ENCODE measurements at regions not wholly inside any gene's neighbourhood (a gene's known extent, or its start where the extent isn't known, plus 50 kb on each side); places are given as distances from the start of the nearest gene placed in this dataset.
"Not testable (repeated sequence)": the region's sequence is repeated elsewhere in the genome, so short reads cannot be mapped to it uniquely, and the experiment has no call there.

- H3K4me3 Mint-ChIP-seq: peak overlapping the region; percentile 44
- H3K4me1 Mint-ChIP-seq (ENCODE audit: low read depth): peaks cover 33% of the 10 kb centered on the region
- H3K36me3 Mint-ChIP-seq: no peaks in the 10 kb centered on the region
- H3K9me3 Mint-ChIP-seq (ENCODE audit: low read depth): no peaks in the 10 kb centered on the region
- H3K27me3 Mint-ChIP-seq: no peaks in the 10 kb centered on the region
- peak overlapping the region; percentile 91 for H3K27ac Mint-ChIP-seq
Observed at GRCh38 chr1:182259229-182259872, 132.2 kb downstream of the GLUL start.

GRCh38 chr1:182257369-182258063, 134.1 kb downstream of the GLUL start:
- Mint-ChIP-seq H3K27ac (no peak overlapping the region), H3K4me1 (ENCODE audit: low read depth) (peaks cover 30% of the 10 kb centered on the region), H3K9me3 (ENCODE audit: low read depth) (no peaks in the 10 kb centered on the region), H3K36me3 (no peaks in the 10 kb centered on the region), H3K27me3 (no peaks in the 10 kb centered on the region), H3K4me3 (no peak overlapping the region)

GRCh38 chr1:182256931-182257330, 134.7 kb downstream of the GLUL start:
- H3K27me3 Mint-ChIP-seq: no peaks in the 10 kb centered on the region
- no peaks in the 10 kb centered on the region for H3K36me3 Mint-ChIP-seq
- H3K9me3 Mint-ChIP-seq (ENCODE audit: low read depth): no peaks in the 10 kb centered on the region
- peaks cover 25% of the 10 kb centered on the region for H3K4me1 Mint-ChIP-seq (ENCODE audit: low read depth)
- no peak overlapping the region for H3K4me3 Mint-ChIP-seq
- H3K27ac Mint-ChIP-seq: no peak overlapping the region

- H3K9me3 Mint-ChIP-seq (ENCODE audit: low read depth): no peaks in the 10 kb centered on the region
- no peaks in the 10 kb centered on the region for H3K27me3 Mint-ChIP-seq
- H3K4me1 Mint-ChIP-seq (ENCODE audit: low read depth): peaks cover 16% of the 10 kb centered on the region
- no peaks in the 10 kb centered on the region for H3K36me3 Mint-ChIP-seq
- H3K4me3 Mint-ChIP-seq: no peak overlapping the region
- H3K27ac Mint-ChIP-seq: no peak overlapping the region
Observed at GRCh38 chr1:182255494-182255893, 136.1 kb downstream of the GLUL start.

- Mint-ChIP-seq H3K36me3 (no peaks in the 10 kb centered on the region), H3K27me3 (no peaks in the 10 kb centered on the region), H3K4me3 (no peak overlapping the region), H3K4me1 (ENCODE audit: low read depth) (no peaks in the 10 kb centered on the region), H3K27ac (no peak overlapping the region), H3K9me3 (ENCODE audit: low read depth) (no peaks in the 10 kb centered on the region)
Observed at GRCh38 chr1:182253319-182253860, 138.2 kb downstream of the GLUL start.

- no peaks in the 10 kb centered on the region for H3K4me1 Mint-ChIP-seq (ENCODE audit: low read depth)
- no peaks in the 10 kb centered on the region for H3K36me3 Mint-ChIP-seq
Observed at GRCh38 chr1:182251561-182251960, 140.0 kb downstream of the GLUL start.

GRCh38 chr1:182249201-182249676, 142.4 kb downstream of the GLUL start:
- no peaks in the 10 kb centered on the region for H3K27me3 Mint-ChIP-seq
- no peaks in the 10 kb centered on the region for H3K9me3 Mint-ChIP-seq (ENCODE audit: low read depth)
- H3K36me3 Mint-ChIP-seq: peaks cover 2% of the 10 kb centered on the region
- H3K4me1 Mint-ChIP-seq (ENCODE audit: low read depth): no peaks in the 10 kb centered on the region
- H3K4me3 Mint-ChIP-seq: no peak overlapping the region
- no peak overlapping the region for H3K27ac Mint-ChIP-seq

More at GRCh38 chr1:182251561-182251960, 140.0 kb downstream of the GLUL start:
- Mint-ChIP-seq H3K9me3 (ENCODE audit: low read depth) (no peaks in the 10 kb centered on the region), H3K27ac (no peak overlapping the region), H3K27me3 (no peaks in the 10 kb centered on the region), H3K4me3 (no peak overlapping the region)

GRCh38 chr1:182248721-182249120, 142.9 kb downstream of the GLUL start:
- H3K36me3 Mint-ChIP-seq: peaks cover 2% of the 10 kb centered on the region
- no peaks in the 10 kb centered on the region for H3K27me3 Mint-ChIP-seq
- H3K4me1 Mint-ChIP-seq (ENCODE audit: low read depth): no peaks in the 10 kb centered on the region
- H3K27ac Mint-ChIP-seq: no peak overlapping the region
- H3K4me3 Mint-ChIP-seq: no peak overlapping the region
- no peaks in the 10 kb centered on the region for H3K9me3 Mint-ChIP-seq (ENCODE audit: low read depth)

GRCh38 chr1:182247813-182248212, 143.8 kb downstream of the GLUL start:
- not testable (repeated sequence) for H3K9me3 Mint-ChIP-seq (ENCODE audit: low read depth); H3K4me1 Mint-ChIP-seq (ENCODE audit: low read depth); H3K4me3 Mint-ChIP-seq; H3K27me3 Mint-ChIP-seq; H3K36me3 Mint-ChIP-seq; H3K27ac Mint-ChIP-seq

GRCh38 chr1:182246783-182247182, 144.8 kb downstream of the GLUL start:
- Mint-ChIP-seq H3K4me1 (ENCODE audit: low read depth) (no peaks in the 10 kb centered on the region), H3K9me3 (ENCODE audit: low read depth) (no peaks in the 10 kb centered on the region), H3K36me3 (peaks cover 2% of the 10 kb centered on the region), H3K27ac (no peak overlapping the region), H3K27me3 (no peaks in the 10 kb centered on the region), H3K4me3 (no peak overlapping the region)

GRCh38 chr1:182245040-182245439, 146.6 kb downstream of the GLUL start:
- Mint-ChIP-seq H3K4me1 (ENCODE audit: low read depth) (no peaks in the 10 kb centered on the region), H3K27me3 (peaks cover 3% of the 10 kb centered on the region), H3K36me3 (peaks cover 5% of the 10 kb centered on the region), H3K4me3 (no peak overlapping the region), H3K27ac (no peak overlapping the region), H3K9me3 (ENCODE audit: low read depth) (no peaks in the 10 kb centered on the region)

- Mint-ChIP-seq H3K4me1 (ENCODE audit: low read depth) (no peaks in the 10 kb centered on the region), H3K27ac (no peak overlapping the region), H3K9me3 (ENCODE audit: low read depth) (no peaks in the 10 kb centered on the region), H3K27me3 (peaks cover 3% of the 10 kb centered on the region), H3K4me3 (no peak overlapping the region), H3K36me3 (peaks cover 5% of the 10 kb centered on the region)
Observed at GRCh38 chr1:182244451-182244850, 147.1 kb downstream of the GLUL start.

GRCh38 chr1:182242641-182243040, 148.9 kb downstream of the GLUL start:
- peaks cover 3% of the 10 kb centered on the region for H3K27me3 Mint-ChIP-seq
- H3K27ac Mint-ChIP-seq: no peak overlapping the region
- no peaks in the 10 kb centered on the region for H3K9me3 Mint-ChIP-seq (ENCODE audit: low read depth)
- no peaks in the 10 kb centered on the region for H3K4me1 Mint-ChIP-seq (ENCODE audit: low read depth)
- peaks cover 5% of the 10 kb centered on the region for H3K36me3 Mint-ChIP-seq
- H3K4me3 Mint-ChIP-seq: no peak overlapping the region

- no peak overlapping the region for H3K4me3 Mint-ChIP-seq
- H3K27me3 Mint-ChIP-seq: peaks cover 3% of the 10 kb centered on the region
- peaks cover 3% of the 10 kb centered on the region for H3K36me3 Mint-ChIP-seq
- H3K9me3 Mint-ChIP-seq (ENCODE audit: low read depth): no peaks in the 10 kb centered on the region
- no peak overlapping the region for H3K27ac Mint-ChIP-seq
- H3K4me1 Mint-ChIP-seq (ENCODE audit: low read depth): peaks cover 16% of the 10 kb centered on the region
Observed at GRCh38 chr1:182240085-182240484, 151.5 kb downstream of the GLUL start.

- H3K4me3 Mint-ChIP-seq: no peak overlapping the region
- no peak overlapping the region for H3K27ac Mint-ChIP-seq
- H3K36me3 Mint-ChIP-seq: peaks cover 3% of the 10 kb centered on the region
- H3K4me1 Mint-ChIP-seq (ENCODE audit: low read depth): peaks cover 17% of the 10 kb centered on the region
- H3K27me3 Mint-ChIP-seq: peaks cover 3% of the 10 kb centered on the region
- H3K9me3 Mint-ChIP-seq (ENCODE audit: low read depth): no peaks in the 10 kb centered on the region
Observed at GRCh38 chr1:182238421-182238820, 153.2 kb downstream of the GLUL start.
